ENCODE measurements at regions not wholly inside any gene's neighbourhood (a gene's known extent, or its start where the extent isn't known, plus 50 kb on each side); places are given as distances from the start of the nearest gene placed in this dataset.
A peak's percentile ranks its signal among the peaks of the same experiment; 100 is the strongest.

DNA sequence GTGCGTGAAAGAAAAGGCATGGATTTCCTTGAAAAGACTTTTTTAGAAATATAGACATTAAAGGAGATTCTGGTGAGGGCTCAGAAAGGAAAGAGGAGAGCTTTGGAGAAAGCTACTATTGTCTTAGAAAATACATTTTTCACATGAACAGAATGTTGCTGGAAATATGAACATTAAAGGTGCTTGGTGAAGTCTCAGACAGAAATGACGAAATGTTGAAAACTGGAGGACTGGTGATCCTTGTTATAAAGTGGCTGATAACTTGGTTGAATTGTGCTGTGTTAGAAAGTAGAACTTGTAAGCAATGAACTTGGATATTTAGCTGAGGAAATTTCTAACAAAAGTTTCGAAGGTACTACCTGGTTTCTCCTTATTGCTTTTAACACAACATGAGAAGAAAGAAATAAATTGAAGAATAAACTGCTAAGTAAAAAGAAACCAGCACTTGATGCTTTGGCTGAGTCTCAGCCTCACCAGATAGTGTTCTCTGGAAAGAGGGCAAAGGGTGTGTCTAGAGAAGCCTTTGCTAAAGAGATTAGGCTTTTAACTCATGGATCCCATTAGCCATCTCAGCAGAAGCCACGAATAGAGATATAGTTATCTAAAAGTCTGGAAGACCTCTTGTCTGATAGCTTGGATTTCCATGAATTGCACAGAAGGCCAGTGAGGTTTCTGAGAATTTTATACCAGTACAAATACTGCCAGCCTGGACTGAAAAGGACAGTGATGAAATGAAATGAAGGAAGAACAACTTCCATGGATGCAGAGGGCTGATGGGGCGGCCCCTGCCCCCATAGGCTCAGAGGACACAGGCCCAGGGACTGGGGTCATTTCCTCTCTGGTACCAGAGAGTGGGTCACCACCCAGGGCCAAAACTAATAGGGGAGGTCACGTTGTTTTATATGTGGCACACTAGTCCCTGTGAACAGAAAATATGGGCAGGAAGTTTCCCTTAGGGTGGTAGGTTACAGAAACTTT lies 91.5 kb downstream of the RPL22L1 start:
- ChIA-PET POLR2A (no interaction called here), CTCF (no interaction called here)
- Mint-ChIP-seq H3K9me3 (peaks cover 0 to 4% (median 0%) of the 10 kb centered on the region in 5 donors), H3K4me3 (no peak overlapping the region), H3K36me3 (no peaks in the 10 kb centered on the region), H3K27ac (no peak overlapping the region), H3K4me1 (no peaks in the 10 kb centered on the region), H3K27me3 (peaks cover 19 to 52% of the 10 kb centered on the region in 2 donors)
- no peak for DNase-seq
- Histone ChIP-seq H3K4me1 (ENCODE audit: insufficient read depth, low read length) (no peaks in the 10 kb centered on the region), H3K36me3 (ENCODE audit: insufficient read depth, low read length) (no peaks in the 10 kb centered on the region), H3K27ac (ENCODE audit: low read depth, low read length) (peak overlapping the region; percentile 70), H3K4me3 (ENCODE audit: low read length) (no peak overlapping the region), H3K27me3 (ENCODE audit: insufficient read depth, low read length, poor library complexity, severe bottlenecking) (no peaks in the 10 kb centered on the region), H3K9me3 (ENCODE audit: low read length) (no peaks in the 10 kb centered on the region)

DNA sequence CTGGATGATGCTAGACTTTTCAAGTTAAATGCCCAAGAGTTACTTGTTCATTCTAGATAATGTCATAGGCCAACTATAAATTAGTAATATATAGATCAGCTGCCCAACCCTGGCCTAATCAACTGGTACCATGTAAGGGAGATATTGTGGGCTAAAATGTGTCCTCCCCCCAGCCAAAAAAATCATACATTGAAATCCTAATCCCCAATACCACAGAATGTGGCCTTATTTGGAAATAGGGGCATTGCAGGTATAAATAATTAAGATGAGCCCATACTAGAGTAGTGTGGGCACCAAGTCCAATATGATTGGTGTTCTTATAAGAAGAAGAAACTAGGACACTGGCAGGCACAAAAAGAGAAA lies 92.5 kb downstream of the RPL22L1 start:
- H3K36me3 Mint-ChIP-seq = no peaks in the 10 kb centered on the region
- peaks cover 0 to 4% (median 0%) of the 10 kb centered on the region in 5 donors for H3K9me3 Mint-ChIP-seq
- no peaks in the 10 kb centered on the region for H3K4me1 Mint-ChIP-seq
- Histone ChIP-seq H3K36me3 (ENCODE audit: insufficient read depth, low read length) (no peaks in the 10 kb centered on the region), H3K4me1 (ENCODE audit: insufficient read depth, low read length) (no peaks in the 10 kb centered on the region), H3K9me3 (ENCODE audit: low read length) (no peaks in the 10 kb centered on the region), H3K27me3 (ENCODE audit: insufficient read depth, low read length, poor library complexity, severe bottlenecking) (no peaks in the 10 kb centered on the region), H3K4me3 (ENCODE audit: low read length) (no peak overlapping the region), H3K27ac (ENCODE audit: low read depth, low read length) (peak overlapping the region; percentile 70)
- H3K27ac Mint-ChIP-seq = no peak overlapping the region
- CTCF ChIA-PET = no interaction called here
- no peak overlapping the region for H3K4me3 Mint-ChIP-seq
- peaks cover 14 to 45% of the 10 kb centered on the region in 2 donors for H3K27me3 Mint-ChIP-seq
- POLR2A ChIA-PET = no interaction called here
- no peak for DNase-seq

DNA sequence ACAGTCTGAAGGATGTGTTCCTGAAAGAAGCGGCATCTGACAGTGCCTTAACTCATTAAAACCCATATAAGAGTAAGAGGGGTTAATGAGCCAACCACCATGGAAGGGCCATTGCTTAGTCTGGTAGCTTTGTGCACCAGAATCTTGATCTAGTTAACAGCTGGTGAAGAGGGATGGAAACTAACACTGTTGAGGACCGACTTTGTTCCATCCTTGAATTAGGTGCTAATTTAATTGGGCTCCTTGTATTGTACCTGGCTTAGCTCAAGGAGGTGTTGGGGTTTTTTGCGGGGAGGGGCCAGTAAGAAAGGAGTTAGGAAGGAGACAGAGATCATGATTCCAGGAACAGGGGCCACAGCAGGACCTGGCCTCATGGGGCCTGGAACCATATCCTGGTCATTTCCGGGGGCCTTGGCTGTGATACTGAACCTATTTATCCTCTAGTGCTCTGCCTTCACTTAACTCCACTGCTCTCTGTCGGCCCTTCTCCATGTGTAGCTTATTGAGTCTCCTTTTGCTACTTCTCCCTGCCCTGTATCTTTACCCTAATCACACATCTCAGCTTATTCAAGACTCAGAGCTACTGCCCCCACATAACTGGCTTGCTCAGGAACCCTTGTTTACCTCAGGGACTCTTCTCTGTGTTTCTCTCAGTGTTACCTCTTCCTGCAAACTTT lies 93.0 kb downstream of the RPL22L1 start:
- H3K4me1 Mint-ChIP-seq = no peaks in the 10 kb centered on the region
- peaks cover 14 to 40% of the 10 kb centered on the region in 2 donors for H3K27me3 Mint-ChIP-seq
- H3K36me3 ChIP-seq (ENCODE audit: insufficient read depth, low read length) = no peaks in the 10 kb centered on the region
- H3K27ac ChIP-seq (ENCODE audit: low read depth, low read length) = peak overlapping the region; percentile 70
- H3K4me3 Mint-ChIP-seq = no peak overlapping the region
- H3K27ac Mint-ChIP-seq = no peak overlapping the region
- ChIA-PET CTCF (no interaction called here), POLR2A (no interaction called here)
- no peak overlapping the region for H3K4me3 ChIP-seq (ENCODE audit: low read length)
- no peaks in the 10 kb centered on the region for H3K27me3 ChIP-seq (ENCODE audit: insufficient read depth, low read length, poor library complexity, severe bottlenecking)
- no peak for DNase-seq
- H3K36me3 Mint-ChIP-seq = no peaks in the 10 kb centered on the region
- H3K9me3 ChIP-seq (ENCODE audit: low read length) = no peaks in the 10 kb centered on the region
- H3K4me1 ChIP-seq (ENCODE audit: insufficient read depth, low read length) = no peaks in the 10 kb centered on the region
- peaks cover 0 to 4% (median 0%) of the 10 kb centered on the region in 5 donors for H3K9me3 Mint-ChIP-seq

DNA sequence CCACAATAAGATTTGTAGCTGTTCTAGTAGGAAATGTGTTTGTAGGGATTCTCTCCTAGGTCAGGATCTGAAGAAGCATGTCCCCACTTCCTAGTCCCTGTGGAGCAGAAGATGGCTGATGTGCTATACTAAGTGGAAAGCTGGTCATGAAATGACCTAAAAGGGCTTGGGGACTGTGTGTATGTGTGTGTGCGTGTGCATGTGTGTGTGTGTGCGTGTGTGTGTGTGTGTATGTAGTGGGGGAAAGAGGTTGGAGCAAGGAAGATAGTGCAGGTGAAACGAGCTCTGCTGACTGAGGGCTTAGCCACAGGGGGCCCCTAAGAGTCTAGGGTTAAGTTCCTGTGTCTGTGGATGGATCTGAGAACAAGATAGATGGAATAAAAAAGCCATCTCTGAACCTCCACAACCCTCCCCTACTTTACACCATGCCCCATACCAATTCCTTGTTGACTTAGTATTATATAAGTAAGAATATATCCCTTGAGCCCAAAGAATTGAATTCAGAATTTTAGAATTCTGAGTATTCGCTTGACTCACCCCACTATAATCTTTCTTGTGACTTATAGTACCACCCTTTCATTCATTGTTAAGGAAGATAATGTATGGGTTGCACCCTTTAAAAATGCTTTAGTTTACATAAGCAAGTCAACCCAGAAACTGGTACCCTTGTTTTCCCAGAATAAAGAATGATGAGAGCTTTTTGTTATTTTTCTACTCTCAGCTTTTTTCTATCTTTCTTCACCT lies 96.1 kb downstream of the RPL22L1 start:
- no peaks in the 10 kb centered on the region for H3K36me3 Mint-ChIP-seq
- Histone ChIP-seq H3K27me3 (ENCODE audit: insufficient read depth, low read length, poor library complexity, severe bottlenecking) (no peaks in the 10 kb centered on the region), H3K4me3 (ENCODE audit: low read length) (no peak overlapping the region), H3K4me1 (ENCODE audit: insufficient read depth, low read length) (no peaks in the 10 kb centered on the region), H3K27ac (ENCODE audit: low read depth, low read length) (no peak overlapping the region), H3K36me3 (ENCODE audit: insufficient read depth, low read length) (no peaks in the 10 kb centered on the region), H3K9me3 (ENCODE audit: low read length) (no peaks in the 10 kb centered on the region)
- peaks cover 0 to 4% (median 0%) of the 10 kb centered on the region in 5 donors for H3K9me3 Mint-ChIP-seq
- no peak overlapping the region for H3K27ac Mint-ChIP-seq
- peaks cover 0 to 2% (median under 1%) of the 10 kb centered on the region in 3 donors for H3K4me1 Mint-ChIP-seq
- DNase-seq = no peak
- no peak overlapping the region for H3K4me3 Mint-ChIP-seq
- POLR2A ChIA-PET = no interaction called here
- peaks cover 15 to 29% of the 10 kb centered on the region in 2 donors for H3K27me3 Mint-ChIP-seq
- CTCF ChIA-PET = no interaction called here

DNA sequence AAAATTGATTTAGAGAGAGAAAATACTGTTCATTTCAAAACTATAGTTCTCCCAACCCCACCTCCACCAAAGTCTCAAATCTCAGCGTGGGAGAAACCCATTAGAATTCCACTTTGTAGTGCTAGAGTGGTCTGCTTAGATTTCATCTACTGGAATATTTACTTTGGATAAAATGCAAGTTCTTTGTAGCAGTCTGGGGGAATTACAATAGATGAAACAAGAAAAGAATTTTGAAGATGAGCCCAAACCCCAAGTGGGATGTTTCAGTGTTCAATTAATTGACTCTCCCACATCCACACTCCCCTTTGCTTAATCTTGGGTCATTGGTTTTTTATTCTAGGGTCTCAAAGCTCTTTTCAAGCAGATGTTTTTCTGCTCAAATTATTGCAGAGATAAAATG lies 97.8 kb downstream of the RPL22L1 start:
- Histone ChIP-seq H3K36me3 (ENCODE audit: insufficient read depth, low read length) (no peaks in the 10 kb centered on the region), H3K4me3 (ENCODE audit: low read length) (no peak overlapping the region), H3K4me1 (ENCODE audit: insufficient read depth, low read length) (no peaks in the 10 kb centered on the region), H3K27me3 (ENCODE audit: insufficient read depth, low read length, poor library complexity, severe bottlenecking) (no peaks in the 10 kb centered on the region), H3K9me3 (ENCODE audit: low read length) (no peaks in the 10 kb centered on the region), H3K27ac (ENCODE audit: low read depth, low read length) (no peak overlapping the region)
- ChIA-PET CTCF (no interaction called here), POLR2A (no interaction called here)
- DNase-seq = no peak
- peaks cover 0 to 11% (median 8%) of the 10 kb centered on the region in 3 donors for H3K4me1 Mint-ChIP-seq
- H3K27me3 Mint-ChIP-seq = peaks cover 6 to 16% of the 10 kb centered on the region in 2 donors
- H3K27ac Mint-ChIP-seq = no peak overlapping the region
- no peak overlapping the region for H3K4me3 Mint-ChIP-seq
- no peaks in the 10 kb centered on the region for H3K36me3 Mint-ChIP-seq
- H3K9me3 Mint-ChIP-seq = no peaks in the 10 kb centered on the region

DNA sequence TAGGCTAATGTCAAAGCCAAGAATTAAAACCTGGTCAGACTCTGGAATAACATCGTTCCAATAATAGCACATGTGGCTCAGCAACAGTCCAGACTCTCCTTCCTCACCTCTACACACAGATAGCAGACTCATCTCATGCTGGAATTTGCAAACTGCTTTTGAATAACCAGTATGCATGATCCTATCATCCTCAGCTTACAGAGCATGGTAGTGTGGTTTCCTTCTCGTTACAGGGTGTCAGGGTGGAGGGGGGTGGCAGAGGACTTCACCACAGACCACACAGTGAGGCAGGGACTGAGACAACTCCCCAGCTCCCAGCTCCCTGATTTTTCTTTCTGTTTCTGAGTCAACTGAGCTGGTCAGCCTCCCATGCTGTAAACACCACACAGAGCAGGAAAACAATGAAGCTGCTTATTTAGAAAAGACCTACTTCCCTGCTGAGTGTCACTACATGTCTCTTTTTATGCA lies 101.6 kb downstream of the RPL22L1 start:
- H3K27ac Mint-ChIP-seq = peak overlapping the region in 2 of 8 donors; percentile 19 to 35
- no peak for DNase-seq
- H3K9me3 Mint-ChIP-seq = peaks cover 0 to 2% (median 0%) of the 10 kb centered on the region in 5 donors
- H3K27me3 ChIP-seq (ENCODE audit: insufficient read depth, low read length, poor library complexity, severe bottlenecking) = no peaks in the 10 kb centered on the region
- peak overlapping the region in 2 of 7 donors; percentile 13 for H3K4me3 Mint-ChIP-seq
- no peaks in the 10 kb centered on the region for H3K36me3 ChIP-seq (ENCODE audit: insufficient read depth, low read length)
- no peaks in the 10 kb centered on the region for H3K9me3 ChIP-seq (ENCODE audit: low read length)
- H3K27ac ChIP-seq (ENCODE audit: low read depth, low read length) = no peak overlapping the region
- H3K27me3 Mint-ChIP-seq = peaks cover 3 to 4% of the 10 kb centered on the region in 2 donors
- peaks cover 0 to 11% (median 8%) of the 10 kb centered on the region in 3 donors for H3K4me1 Mint-ChIP-seq
- POLR2A ChIA-PET = no interaction called here
- H3K4me1 ChIP-seq (ENCODE audit: insufficient read depth, low read length) = no peaks in the 10 kb centered on the region
- no peak overlapping the region for H3K4me3 ChIP-seq (ENCODE audit: low read length)
- CTCF ChIA-PET = no interaction called here
- H3K36me3 Mint-ChIP-seq = no peaks in the 10 kb centered on the region

DNA sequence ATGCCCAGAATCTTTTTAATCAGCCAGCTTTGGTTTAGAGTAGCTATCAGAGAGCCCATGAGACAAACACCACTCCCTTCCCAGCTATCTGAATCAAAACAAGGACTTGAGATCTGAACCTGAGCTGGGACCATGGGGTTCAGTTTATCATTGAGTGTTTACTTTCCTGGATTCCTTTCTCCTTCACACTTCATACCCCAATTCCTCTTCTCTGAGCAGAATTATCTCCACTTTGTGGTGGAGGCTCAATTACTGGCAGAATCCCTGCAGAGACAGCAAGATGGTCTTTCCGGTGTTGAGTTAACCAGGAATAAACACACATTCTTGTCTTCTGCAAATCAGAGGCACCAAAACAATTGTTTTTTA lies 102.4 kb downstream of the RPL22L1 start:
- Mint-ChIP-seq H3K9me3 (peaks cover 0 to 2% (median 0%) of the 10 kb centered on the region in 5 donors), H3K4me3 (no peak overlapping the region), H3K27ac (no peak overlapping the region), H3K36me3 (no peaks in the 10 kb centered on the region), H3K4me1 (peaks cover 0 to 11% (median 8%) of the 10 kb centered on the region in 3 donors), H3K27me3 (peaks cover 3% of the 10 kb centered on the region in 2 donors)
- Histone ChIP-seq H3K36me3 (ENCODE audit: insufficient read depth, low read length) (no peaks in the 10 kb centered on the region), H3K4me3 (ENCODE audit: low read length) (no peak overlapping the region), H3K9me3 (ENCODE audit: low read length) (no peaks in the 10 kb centered on the region), H3K4me1 (ENCODE audit: insufficient read depth, low read length) (no peaks in the 10 kb centered on the region), H3K27ac (ENCODE audit: low read depth, low read length) (no peak overlapping the region), H3K27me3 (ENCODE audit: insufficient read depth, low read length, poor library complexity, severe bottlenecking) (no peaks in the 10 kb centered on the region)
- ChIA-PET CTCF (no interaction called here), POLR2A (no interaction called here)
- DNase-seq = no peak
